Erythroblast (primary cell): ENCODE measurements at regions not wholly inside any gene's neighbourhood (a gene's known extent, or its start where the extent isn't known, plus 50 kb on each side); places are given as distances from the start of the nearest gene placed in this dataset.

ENCODE experiments used
- GATA1 ChIP-seq: IDR thresholded peaks from 2 replicates; pipeline ENCODE4 v1.6.1; 2011; ENCODE audit warnings: low read depth, mild to moderate bottlenecking, control low read depth, low read length, moderate library complexity
- POLR2A ChIP-seq: IDR thresholded peaks from 2 replicates; pipeline ENCODE4 v1.6.1; 2011; ENCODE audit warnings: mild to moderate bottlenecking, low read length

DNA sequence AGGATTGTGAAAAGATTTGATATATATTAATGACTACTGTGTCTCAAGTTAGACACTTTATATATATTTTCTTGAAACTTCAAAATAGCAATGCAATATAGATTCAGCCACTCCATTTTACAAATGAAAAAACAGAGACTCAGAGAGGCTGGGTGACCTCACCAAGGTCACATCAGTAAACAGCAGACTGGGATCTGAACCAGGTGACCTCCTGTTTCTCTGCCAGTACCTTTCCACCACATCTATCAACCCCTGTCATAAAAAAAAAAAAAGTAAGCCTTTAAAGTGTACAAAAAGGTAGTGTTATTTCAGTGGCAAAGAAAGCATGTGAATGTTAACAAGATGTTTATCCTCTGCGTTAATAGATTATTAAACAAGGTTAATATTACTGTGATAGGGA is 466.5 kb upstream of the DYNLRB2 start:
- TF ChIP-seq POLR2A (no peak), GATA1 (no peak)
